Esophagus (tissue), 2 donors: ENCODE measurements at regions not wholly inside any gene's neighbourhood (a gene's known extent, or its start where the extent isn't known, plus 50 kb on each side); places are given as distances from the start of the nearest gene placed in this dataset.

Source experiments
- H3K27ac ChIP-seq, 2 donors: one replicate each; pipeline ENCODE4 v1.5.1; 2013; ENCODE audit warnings: low read depth in 2 of 2, mild to moderate bottlenecking in 2 of 2, inconsistent platforms in 1 of 2, low read length in 1 of 2, moderate library complexity in 1 of 2
- H3K27me3 ChIP-seq, 2 donors: one replicate each; pipeline ENCODE4 v1.6.1; 2013; ENCODE audit warnings: low read length in 2 of 2, control low read depth in 1 of 2, mild to moderate bottlenecking in 1 of 2; ENCODE audit not compliant: insufficient read depth in 2 of 2, control insufficient read depth in 1 of 2
- H3K36me3 ChIP-seq, 2 donors: one replicate each; pipeline ENCODE4 v1.6.1; 2013; ENCODE audit warnings: low read length in 1 of 2; ENCODE audit not compliant: control insufficient read depth in 2 of 2, insufficient read depth in 2 of 2
- H3K4me1 ChIP-seq, 2 donors: one replicate each; pipeline ENCODE4 v1.6.1; 2013; ENCODE audit warnings: low read length in 1 of 2; ENCODE audit not compliant: control insufficient read depth in 2 of 2, insufficient read depth in 2 of 2
- H3K4me3 ChIP-seq, 2 donors: one replicate each; pipeline ENCODE4 v1.5.1; 2013; ENCODE audit warnings: low read length in 2 of 2, mild to moderate bottlenecking in 2 of 2, low read depth in 1 of 2, moderate library complexity in 1 of 2
- H3K9me3 ChIP-seq, 2 donors: one replicate each; pipeline ENCODE4 v1.6.1; 2013; ENCODE audit warnings: mild to moderate bottlenecking in 2 of 2, low read depth in 1 of 2, low read length in 1 of 2, moderate library complexity in 1 of 2; ENCODE audit not compliant: control insufficient read depth in 2 of 2, insufficient read depth in 1 of 2
- WGBS, 2 donors: extraction: QIAGEN DNeasy Blood & Tissue Kit; methylation state at CpG; one replicate each; pipeline ENCODE4 v1.1.7; 2013; 5-methylcytosine and 5-hydroxymethylcytosine counted together
- donor health status: healthy with polysubstance abuse.
- donor health status: Bipolar disorder and iron deficiency.

DNA sequence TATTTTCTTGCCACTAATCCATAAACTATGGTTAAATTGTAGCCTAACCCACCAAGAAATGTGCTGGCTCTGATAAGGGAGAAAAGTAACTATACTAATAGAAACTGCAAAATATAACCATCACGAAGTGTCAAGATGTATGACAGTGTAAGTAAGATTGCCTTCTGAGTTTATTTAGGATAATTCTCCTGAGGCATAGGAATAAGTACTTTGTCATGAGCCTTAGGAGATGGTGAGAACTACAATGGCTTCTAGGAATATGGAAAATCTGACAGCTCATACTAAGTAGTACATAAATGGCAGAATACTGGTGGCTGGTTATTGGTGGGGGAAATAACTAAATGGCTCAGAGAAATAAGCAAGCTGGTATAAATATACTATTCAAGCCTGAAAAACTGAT, 543.9 kb downstream of the PRR16 start:
- Histone ChIP-seq H3K4me3 (no peak overlapping the region), H3K27ac (no peak overlapping the region), H3K27me3 (no peaks in the 10 kb centered on the region), H3K4me1 (no peaks in the 10 kb centered on the region), H3K9me3 (no peaks in the 10 kb centered on the region), H3K36me3 (no peaks in the 10 kb centered on the region)
- WGBS, 2 donors: 83 to 94% methylated on average over 1 of the region's 1 CpG

DNA sequence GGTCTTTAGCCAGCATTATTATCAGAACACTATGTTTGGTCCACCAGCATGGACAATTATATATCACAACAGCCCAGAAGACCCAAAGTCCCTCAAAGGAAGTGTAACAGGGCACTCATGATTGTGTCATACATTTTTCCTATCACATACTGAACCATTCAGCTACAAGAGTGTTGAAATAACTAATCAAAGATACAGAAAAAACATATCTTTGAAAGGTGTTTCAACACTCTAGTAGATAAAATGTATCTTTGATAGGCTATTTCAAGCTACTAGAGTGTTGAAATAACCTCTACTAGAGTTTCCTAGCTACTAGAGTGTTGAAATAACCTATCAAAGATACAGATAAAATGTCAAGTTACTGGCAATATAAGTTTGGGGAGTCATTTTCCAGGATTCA, 545.0 kb downstream of the PRR16 start:
- Histone ChIP-seq H3K4me1 (no peaks in the 10 kb centered on the region), H3K27ac (no peak overlapping the region), H3K27me3 (no peaks in the 10 kb centered on the region), H3K4me3 (no peak overlapping the region), H3K9me3 (no peaks in the 10 kb centered on the region), H3K36me3 (no peaks in the 10 kb centered on the region)

DNA sequence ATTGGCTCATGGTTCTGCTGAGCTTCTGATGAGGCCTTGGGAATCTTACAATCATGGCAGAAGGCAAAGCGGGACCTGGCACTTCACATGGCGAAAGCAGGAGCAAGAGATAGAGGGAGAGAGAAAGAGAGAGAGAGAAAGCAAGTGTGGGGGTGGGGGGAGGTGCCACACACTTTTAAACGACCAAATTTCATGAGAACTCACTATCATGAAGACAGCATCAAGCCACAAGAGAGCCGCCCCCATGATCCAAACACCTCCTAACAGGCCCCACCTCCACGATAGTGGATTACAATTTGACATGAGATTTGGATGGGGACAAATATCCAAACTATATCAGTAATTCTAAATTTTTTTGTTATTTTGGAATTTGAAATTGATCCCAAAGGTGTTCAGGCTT, 553.9 kb downstream of the PRR16 start:
- Histone ChIP-seq H3K9me3 (no peaks in the 10 kb centered on the region), H3K4me1 (no peaks in the 10 kb centered on the region), H3K27ac (no peak overlapping the region), H3K27me3 (no peaks in the 10 kb centered on the region), H3K36me3 (no peaks in the 10 kb centered on the region), H3K4me3 (no peak overlapping the region)
- 80 to 82% methylated on average over 5 of the region's 5 CpGs for WGBS, 2 donors

DNA sequence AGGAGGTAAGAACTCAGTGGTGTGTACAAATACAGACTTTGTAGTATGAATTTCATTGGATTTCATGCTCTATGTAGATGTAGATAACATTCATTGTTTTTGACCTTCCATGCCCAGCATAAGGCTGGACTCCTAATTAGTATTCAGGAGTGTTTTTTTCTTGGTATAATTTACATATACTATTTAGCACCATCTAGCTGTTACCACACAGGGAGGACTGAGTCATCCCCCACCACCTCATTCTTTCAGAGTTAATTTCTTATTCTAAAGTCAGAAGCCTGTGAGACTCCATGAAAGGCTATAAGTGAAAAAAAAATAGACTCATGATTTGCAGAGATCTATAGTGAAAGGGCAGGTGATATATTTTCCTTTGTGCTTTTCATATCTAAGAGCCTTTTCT, 555.0 kb downstream of the PRR16 start:
- Histone ChIP-seq H3K36me3 (no peaks in the 10 kb centered on the region), H3K27ac (no peak overlapping the region), H3K9me3 (no peaks in the 10 kb centered on the region), H3K27me3 (no peaks in the 10 kb centered on the region), H3K4me1 (no peaks in the 10 kb centered on the region), H3K4me3 (no peak overlapping the region)

DNA sequence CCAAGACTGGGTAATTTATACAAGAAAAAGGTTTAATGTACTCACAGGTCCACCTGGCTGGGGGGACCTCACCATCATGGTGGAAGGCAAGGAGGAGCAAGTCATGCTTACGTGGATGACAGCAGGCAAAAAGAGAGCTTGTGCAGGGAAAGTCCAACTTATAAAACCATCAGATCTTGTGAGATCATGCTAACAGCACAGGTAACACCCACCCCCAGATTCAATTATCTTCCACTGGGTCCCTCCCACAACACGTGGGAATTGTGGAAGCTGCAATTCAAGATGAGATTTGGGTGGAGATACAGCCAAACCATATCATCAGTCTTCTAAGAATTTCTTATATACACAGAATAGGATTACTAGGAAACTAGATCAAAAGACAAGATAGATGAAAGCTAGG, 555.6 kb downstream of the PRR16 start:
- WGBS, 2 donors: 42 to 62% methylated on average over 2 of the region's 2 CpGs
- H3K27ac ChIP-seq: no peak overlapping the region
- no peaks in the 10 kb centered on the region for H3K36me3 ChIP-seq
- no peaks in the 10 kb centered on the region for H3K9me3 ChIP-seq
- no peaks in the 10 kb centered on the region for H3K4me1 ChIP-seq
- no peaks in the 10 kb centered on the region for H3K27me3 ChIP-seq
- no peak overlapping the region for H3K4me3 ChIP-seq

DNA sequence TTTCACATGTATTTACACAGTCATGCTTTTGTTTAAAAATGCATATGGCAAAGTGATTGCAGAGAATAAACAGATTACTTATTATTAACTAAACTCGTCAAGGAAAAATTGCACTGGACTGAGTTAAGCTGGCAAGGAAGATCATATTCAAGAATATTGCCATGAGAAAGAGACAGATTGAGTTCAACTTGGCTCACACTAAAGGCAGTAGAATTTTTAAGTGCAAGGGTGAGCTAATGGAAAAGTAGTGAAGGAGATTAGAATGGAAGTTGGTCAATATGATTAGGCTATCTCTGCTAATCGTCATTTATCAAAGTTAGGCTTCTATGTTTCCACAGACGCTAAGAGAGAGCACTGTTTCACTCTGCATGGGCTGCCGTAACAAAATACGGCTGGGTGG, 557.6 kb downstream of the PRR16 start:
- Histone ChIP-seq H3K4me1 (no peaks in the 10 kb centered on the region), H3K27me3 (no peaks in the 10 kb centered on the region), H3K4me3 (no peak overlapping the region), H3K9me3 (no peaks in the 10 kb centered on the region), H3K36me3 (no peaks in the 10 kb centered on the region), H3K27ac (no peak overlapping the region)
- WGBS, 2 donors: 49 to 65% methylated on average over 5 of the region's 5 CpGs

DNA sequence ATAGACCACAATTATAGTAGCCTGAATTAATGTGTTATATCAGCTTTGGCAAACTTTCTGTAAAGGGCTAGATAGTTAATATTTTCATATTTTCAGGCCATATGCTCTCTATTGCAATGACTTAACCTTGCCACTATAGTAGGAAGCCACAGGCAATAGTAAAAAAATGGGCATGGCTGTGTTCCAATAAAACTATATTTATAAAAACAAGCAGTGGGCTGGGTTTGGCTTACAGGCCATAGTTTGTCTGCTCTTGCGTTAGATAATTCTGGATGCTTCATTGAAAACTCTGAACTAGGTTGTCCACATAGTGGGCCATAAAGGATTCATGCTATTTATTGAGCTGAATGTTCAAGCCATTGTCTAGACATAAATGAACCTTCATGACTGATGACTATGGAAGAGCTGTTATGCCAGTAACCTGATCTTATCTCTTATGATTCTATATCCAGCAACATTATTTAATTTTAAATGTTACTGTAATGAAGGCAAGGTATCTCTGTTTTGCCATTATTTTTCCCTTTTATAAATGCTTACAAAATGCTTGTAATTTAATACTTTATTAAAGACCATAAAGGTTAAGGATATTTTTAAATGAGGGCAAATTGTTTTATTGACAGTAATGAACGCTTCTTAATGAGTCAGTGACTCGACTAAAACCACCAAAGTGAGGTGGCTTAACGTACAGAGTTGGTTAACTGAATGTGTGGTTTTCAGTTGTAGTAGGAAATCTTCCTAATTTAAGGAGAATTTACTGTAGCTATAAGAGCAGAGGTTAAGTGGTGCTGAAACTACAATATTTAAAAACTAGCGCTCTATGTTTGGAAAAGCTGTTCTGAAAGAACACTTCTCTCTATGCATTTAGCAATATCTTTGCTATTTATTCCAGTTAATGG, 560.6 kb downstream of the PRR16 start:
- 69 to 78% methylated on average over 5 of the region's 5 CpGs for WGBS, 2 donors
- no peaks in the 10 kb centered on the region for H3K36me3 ChIP-seq
- H3K27ac ChIP-seq: no peak overlapping the region
- no peaks in the 10 kb centered on the region for H3K27me3 ChIP-seq
- H3K4me1 ChIP-seq: no peaks in the 10 kb centered on the region
- H3K4me3 ChIP-seq: no peak overlapping the region
- no peaks in the 10 kb centered on the region for H3K9me3 ChIP-seq

DNA sequence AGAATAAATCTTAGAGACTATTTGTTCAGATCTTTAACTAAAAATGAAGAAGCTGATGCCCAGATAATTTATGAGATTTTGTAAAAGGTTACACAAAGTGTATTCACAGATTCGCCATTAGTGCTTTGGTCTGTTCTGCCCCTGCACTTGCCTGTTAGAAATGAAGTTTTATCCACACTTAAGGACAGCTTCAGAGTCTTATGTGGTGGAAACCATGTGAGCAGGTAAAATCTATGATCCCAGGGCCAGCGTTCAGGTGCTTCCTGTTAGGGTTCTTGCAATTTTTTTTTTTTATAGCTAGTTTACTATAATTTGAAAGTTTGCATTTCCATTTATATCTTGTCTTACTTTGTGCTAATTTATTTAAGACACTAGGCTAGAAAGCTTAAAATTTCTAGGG, 561.6 kb downstream of the PRR16 start:
- Histone ChIP-seq H3K4me3 (no peak overlapping the region), H3K4me1 (no peaks in the 10 kb centered on the region), H3K27ac (no peak overlapping the region), H3K27me3 (no peaks in the 10 kb centered on the region), H3K9me3 (no peaks in the 10 kb centered on the region), H3K36me3 (no peaks in the 10 kb centered on the region)
- 61 to 73% methylated on average over 2 of the region's 2 CpGs for WGBS, 2 donors

DNA sequence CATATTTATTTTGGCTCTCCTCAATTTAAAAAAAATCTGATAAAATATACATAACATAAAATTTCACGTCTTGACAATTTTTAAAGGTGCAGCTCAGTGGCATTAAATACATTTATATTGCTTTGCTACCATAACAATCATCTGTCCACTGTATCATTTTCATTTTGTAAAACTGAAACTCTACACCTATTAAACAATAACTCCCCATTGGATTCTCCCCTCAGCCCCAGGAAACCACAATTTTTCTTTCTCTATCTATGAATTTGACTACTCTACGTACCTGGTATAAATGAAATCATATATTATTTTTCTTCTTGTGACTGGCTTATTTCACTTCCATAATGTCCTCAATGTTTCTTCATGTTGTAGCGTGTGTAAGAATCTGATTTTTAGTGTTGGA, 563.5 kb downstream of the PRR16 start:
- WGBS, 2 donors: 86 to 92% methylated on average over 3 of the region's 3 CpGs
- Histone ChIP-seq H3K4me1 (no peaks in the 10 kb centered on the region), H3K9me3 (no peaks in the 10 kb centered on the region), H3K36me3 (no peaks in the 10 kb centered on the region), H3K4me3 (no peak overlapping the region), H3K27me3 (no peaks in the 10 kb centered on the region), H3K27ac (no peak overlapping the region)

DNA sequence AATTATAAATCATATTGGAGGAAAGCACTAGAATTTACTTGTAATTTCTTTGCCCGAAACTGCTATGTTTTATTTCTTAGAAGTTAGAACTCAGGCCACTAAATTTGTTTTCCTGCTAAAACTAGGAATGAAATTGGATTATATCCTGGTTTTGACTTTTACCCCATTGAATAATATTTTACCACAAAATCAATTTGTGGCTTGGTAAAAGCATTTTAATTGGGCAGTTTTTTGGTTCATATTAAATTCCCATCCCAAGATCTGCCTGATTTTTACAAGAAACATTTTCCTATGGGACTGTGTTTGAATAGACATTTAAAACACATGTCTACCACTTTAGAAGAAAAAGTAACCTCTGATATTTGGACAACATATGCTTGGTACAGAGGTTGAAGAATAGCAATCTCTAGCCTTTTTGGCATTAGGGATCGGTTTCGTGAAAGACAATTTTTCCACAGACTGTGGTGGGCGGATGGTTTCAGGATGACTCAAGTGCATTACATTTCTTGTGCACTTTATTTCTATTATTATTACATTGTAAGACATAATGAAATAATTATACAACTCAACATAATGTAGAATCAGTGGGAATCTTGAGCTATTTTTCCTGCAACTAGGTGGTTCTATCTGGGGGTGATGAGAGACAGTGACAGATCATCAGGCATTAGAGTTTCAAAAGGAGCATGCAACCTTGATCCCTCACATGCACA, 565.6 kb downstream of the PRR16 start:
- Histone ChIP-seq H3K9me3 (no peaks in the 10 kb centered on the region), H3K36me3 (no peaks in the 10 kb centered on the region), H3K4me3 (no peak overlapping the region), H3K4me1 (no peaks in the 10 kb centered on the region), H3K27me3 (no peaks in the 10 kb centered on the region), H3K27ac (no peak overlapping the region)
- WGBS, 2 donors: 85 to 94% methylated on average over 4 of the region's 4 CpGs
